ENCODE measurements at regions not wholly inside any gene's neighbourhood (a gene's known extent, or its start where the extent isn't known, plus 50 kb on each side); places are given as distances from the start of the nearest gene placed in this dataset.

- H3K9ac ChIP-seq (ENCODE audit: low read depth, low read length) = no peak overlapping the region
- H3K4me2 ChIP-seq (ENCODE audit: low read depth, low read length) = no peak overlapping the region
- TF ChIP-seq CHD1 (IDR thresholded peaks at IDR 0.05; ENCODE audit: low read depth, low read length) = no peak
- no peak for TF ChIP-seq BHLHE40 (IDR thresholded peaks at IDR 0.05; ENCODE audit: low read depth, low read length)
- TF ChIP-seq RAD21 (IDR thresholded peaks at IDR 0.05; ENCODE audit: low read length) = no peak
- no peak for TF ChIP-seq SMC3 (IDR thresholded peaks at IDR 0.05; ENCODE audit: low read depth, low read length)
- TF ChIP-seq ELK1 (IDR thresholded peaks at IDR 0.05; ENCODE audit: borderline replicate concordance, low read depth, low read length) = no peak
- no peak for TF ChIP-seq USF2 (IDR thresholded peaks at IDR 0.05; ENCODE audit: low read depth, low read length)
- TF ChIP-seq FOS (IDR thresholded peaks at IDR 0.05; ENCODE audit: low read depth, low read length) = no peak
- TF ChIP-seq RFX5 (IDR thresholded peaks at IDR 0.05; ENCODE audit: low read depth, low read length) = no peak
- H2BK20ac ChIP-seq (ENCODE audit: low read depth, low read length) = no peak overlapping the region
- no peak overlapping the region for H4K5ac ChIP-seq (ENCODE audit: low read depth, low read length)
- CTCF ChIA-PET = no interaction called here
- in situ Hi-C loops (cut with MboI; ENCODE audit: low sequenced_read_pairs) (no loop called here), intact Hi-C loops (cut with micrococcal nuclease) (no loop called here), dilution Hi-C loops (cut with HindIII; ENCODE audit: low sequenced_read_pairs, unreplicated experiment) (no loop called here)
- no peak overlapping the region for H2AK5ac ChIP-seq (ENCODE audit: low read depth, low read length)
- peaks cover 9% of the 10 kb centered on the region for H3K9me3 ChIP-seq (ENCODE audit: control insufficient read depth, insufficient read depth, low read length)
- no peak overlapping the region for H3K23ac ChIP-seq (ENCODE audit: low read depth, low read length)
- H4K91ac ChIP-seq (ENCODE audit: insufficient read depth, low read depth, low read length) = no peak overlapping the region
- no peak overlapping the region for H2AFZ ChIP-seq (replicated peaks; ENCODE audit: low read length, poor library complexity)
- no peaks in the 10 kb centered on the region for H4K20me1 ChIP-seq (ENCODE audit: insufficient read depth, low read length)
- no peak overlapping the region for H2BK5ac ChIP-seq (ENCODE audit: low read depth, low read length, poor library complexity, severe bottlenecking)
- no peak overlapping the region for H3K18ac ChIP-seq (ENCODE audit: low read depth, low read length)
- no peaks in the 10 kb centered on the region for H3K36me3 ChIP-seq (ENCODE audit: control insufficient read depth, insufficient read depth, low read length)
- no peak overlapping the region for H2BK15ac ChIP-seq (ENCODE audit: low read depth, low read length)
- no peak overlapping the region for H2BK120ac ChIP-seq (ENCODE audit: low read depth, low read length)
- ATAC-seq (ENCODE audit: low read depth) (no peak), DNase-seq (no peak)
- no TSS peak for BruUV-seq (replicated peaks)
- POLR2A ChIA-PET (ENCODE audit: unreplicated experiment) = no interaction called here
- H3K4ac ChIP-seq (ENCODE audit: low read depth, low read length) = no peak overlapping the region
- no peak overlapping the region for H3K27ac ChIP-seq (ENCODE audit: insufficient read depth, low read length)
- WGBS, 2 experiments (ENCODE audit: extremely low coverage in 2 of 2, insufficient read length in 1 of 2) = 17% methylated on average over 1 of the region's 5 CpGs; no CpG with 5 or more reads in 1 of the 2 experiments
- no peak overlapping the region for H3K4me3 ChIP-seq (ENCODE audit: insufficient read depth, low read depth, low read length)
- H4K8ac ChIP-seq (ENCODE audit: low read depth in 2 of 2, low read length in 2 of 2) = no peak overlapping the region
- no peaks in the 10 kb centered on the region for H3K9me1 ChIP-seq (ENCODE audit: insufficient read depth, low read length)
- H3K56ac ChIP-seq (ENCODE audit: extremely low read depth, insufficient read depth, low read length) = no peak overlapping the region
- no peak overlapping the region for H2AK9ac ChIP-seq (replicated peaks; ENCODE audit: low read depth, low read length, poor library complexity)
- H3K79me1 ChIP-seq (ENCODE audit: low read depth in 1 of 2, low read length in 2 of 2) = no peaks in the 10 kb centered on the region
- no peaks in the 10 kb centered on the region for H3K4me1 ChIP-seq (ENCODE audit: control insufficient read depth, insufficient read depth, low read length)
- no peaks in the 10 kb centered on the region for H3K27me3 ChIP-seq (ENCODE audit: control insufficient read depth, insufficient read depth, low read length)
- H3K14ac ChIP-seq (replicated peaks; ENCODE audit: low read depth, low read length) = no peak overlapping the region
These were observed 155.4 kb upstream of the FRG1 start for GRCh38 chr4:189785257-189785656.

Data from IMR-90 (cell line).